ENCODE measurements at regions not wholly inside any gene's neighbourhood (a gene's known extent, or its start where the extent isn't known, plus 50 kb on each side); places are given as distances from the start of the nearest gene placed in this dataset.

GRCh38 chr1:239913141-239913585 is 178.5 kb upstream of the FMN2 start:
- in situ Hi-C loops (cut with HindIII; ENCODE audit: low sequenced_read_pairs): no loop called here

- in situ Hi-C loops (cut with HindIII; ENCODE audit: low sequenced_read_pairs): no loop called here
Measured at GRCh38 chr1:239914751-239915231, 176.9 kb upstream of the FMN2 start.

- in situ Hi-C loops (cut with HindIII; ENCODE audit: low sequenced_read_pairs): no loop called here
Measured at GRCh38 chr1:239918634-239919033, 173.0 kb upstream of the FMN2 start.

- in situ Hi-C loops (cut with HindIII; ENCODE audit: low sequenced_read_pairs): no loop called here
Measured at GRCh38 chr1:239920214-239920613, 171.5 kb upstream of the FMN2 start.

- in situ Hi-C loops (cut with HindIII; ENCODE audit: low sequenced_read_pairs): no loop called here
Measured at GRCh38 chr1:239922778-239923522, 168.7 kb upstream of the FMN2 start.

- in situ Hi-C loops (cut with HindIII; ENCODE audit: low sequenced_read_pairs): no loop called here
Measured at GRCh38 chr1:239924741-239925350, 166.8 kb upstream of the FMN2 start.

- in situ Hi-C loops (cut with HindIII; ENCODE audit: low sequenced_read_pairs): no loop called here
Measured at GRCh38 chr1:239926184-239926583, 165.5 kb upstream of the FMN2 start.

GRCh38 chr1:239929317-239929716 is 162.4 kb upstream of the FMN2 start:
- in situ Hi-C loops (cut with HindIII; ENCODE audit: low sequenced_read_pairs): no loop called here

GRCh38 chr1:239930686-239931262 is 160.9 kb upstream of the FMN2 start:
- in situ Hi-C loops (cut with HindIII; ENCODE audit: low sequenced_read_pairs): no loop called here

GRCh38 chr1:239931341-239931740 is 160.3 kb upstream of the FMN2 start:
- in situ Hi-C loops (cut with HindIII; ENCODE audit: low sequenced_read_pairs): no loop called here

- in situ Hi-C loops (cut with HindIII; ENCODE audit: low sequenced_read_pairs): no loop called here
Measured at GRCh38 chr1:239939602-239940001, 152.1 kb upstream of the FMN2 start.

GRCh38 chr1:239943761-239944160 is 147.9 kb upstream of the FMN2 start:
- in situ Hi-C loops (cut with HindIII; ENCODE audit: low sequenced_read_pairs): no loop called here

GRCh38 chr1:239944666-239945065 is 147.0 kb upstream of the FMN2 start:
- in situ Hi-C loops (cut with HindIII; ENCODE audit: low sequenced_read_pairs): no loop called here

- in situ Hi-C loops (cut with HindIII; ENCODE audit: low sequenced_read_pairs): no loop called here
Measured at GRCh38 chr1:239947801-239948200, 143.9 kb upstream of the FMN2 start.

- in situ Hi-C loops (cut with HindIII; ENCODE audit: low sequenced_read_pairs): no loop called here
Measured at GRCh38 chr1:239951511-239952140, 140.1 kb upstream of the FMN2 start.

GRCh38 chr1:239952348-239953308 is 139.1 kb upstream of the FMN2 start:
- in situ Hi-C loops (cut with HindIII; ENCODE audit: low sequenced_read_pairs): no loop called here

GRCh38 chr1:239954836-239955235 is 136.8 kb upstream of the FMN2 start:
- in situ Hi-C loops (cut with HindIII; ENCODE audit: low sequenced_read_pairs): no loop called here

GRCh38 chr1:239955431-239955830 is 136.3 kb upstream of the FMN2 start:
- in situ Hi-C loops (cut with HindIII; ENCODE audit: low sequenced_read_pairs): no loop called here

- in situ Hi-C loops (cut with HindIII; ENCODE audit: low sequenced_read_pairs): no loop called here
Measured at GRCh38 chr1:239956263-239956662, 135.4 kb upstream of the FMN2 start.

- in situ Hi-C loops (cut with HindIII; ENCODE audit: low sequenced_read_pairs): no loop called here
Measured at GRCh38 chr1:239958063-239958462, 133.6 kb upstream of the FMN2 start.
